HG02885 (cell line): ENCODE measurements at regions not wholly inside any gene's neighbourhood (a gene's known extent, or its start where the extent isn't known, plus 50 kb on each side); places are given as distances from the start of the nearest gene placed in this dataset.
"Not testable (repeated sequence)": the region's sequence is repeated elsewhere in the genome, so short reads cannot be mapped to it uniquely, and the experiment has no call there.

Source experiments
- ATAC-seq: cut with Tn5 transposase; IDR thresholded peaks from one replicate; pipeline ENCODE4 v1.9.1; 2021; ENCODE audit warnings: mild to moderate bottlenecking; ENCODE audit not compliant: unreplicated experiment, poor library complexity

DNA sequence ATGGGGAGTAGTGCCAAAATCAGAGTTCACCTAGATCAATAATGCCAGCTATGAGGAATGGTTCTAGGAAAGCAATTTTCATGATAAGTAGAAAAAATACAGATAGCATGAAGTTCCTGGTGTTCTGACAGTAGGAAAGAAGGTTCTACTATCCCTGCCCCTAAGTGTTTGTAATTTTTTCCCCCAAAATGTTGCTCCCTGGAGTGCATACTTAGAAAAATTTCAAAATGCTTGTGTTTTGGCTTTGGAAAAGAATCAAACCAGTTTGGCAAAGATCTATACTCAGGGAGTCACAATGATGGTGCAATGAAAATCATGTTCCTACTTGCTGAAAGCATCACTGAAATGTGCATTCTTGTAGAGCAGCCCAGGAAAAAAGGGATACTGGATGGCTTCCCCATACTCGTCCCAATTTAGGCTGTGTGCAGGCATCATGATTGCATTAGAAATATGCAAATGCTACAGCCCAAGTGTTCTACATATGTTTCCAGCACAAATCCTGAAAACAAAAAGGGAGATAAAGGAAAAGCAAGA is 74.7 kb downstream of the LPAR4 start:
- no peak for ATAC-seq

DNA sequence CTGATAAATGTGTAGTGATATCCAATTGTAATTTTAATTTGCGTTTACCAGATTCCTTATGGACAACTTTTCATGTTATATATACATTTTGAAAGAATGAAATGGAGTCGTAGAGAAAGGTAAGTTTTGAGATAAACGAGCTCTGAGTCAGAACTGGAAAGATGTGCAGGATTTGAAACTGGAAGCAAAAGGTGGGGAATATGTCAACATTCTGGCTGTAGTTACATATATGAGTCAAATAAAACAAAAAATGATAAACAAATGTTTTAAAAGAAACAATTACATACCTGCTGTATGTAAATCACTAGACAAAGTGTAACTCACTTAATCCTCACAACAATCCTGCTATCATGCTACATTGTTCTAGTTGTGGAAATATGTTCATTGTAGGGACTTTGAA is 84.0 kb downstream of the LPAR4 start:
- no peak for ATAC-seq

DNA sequence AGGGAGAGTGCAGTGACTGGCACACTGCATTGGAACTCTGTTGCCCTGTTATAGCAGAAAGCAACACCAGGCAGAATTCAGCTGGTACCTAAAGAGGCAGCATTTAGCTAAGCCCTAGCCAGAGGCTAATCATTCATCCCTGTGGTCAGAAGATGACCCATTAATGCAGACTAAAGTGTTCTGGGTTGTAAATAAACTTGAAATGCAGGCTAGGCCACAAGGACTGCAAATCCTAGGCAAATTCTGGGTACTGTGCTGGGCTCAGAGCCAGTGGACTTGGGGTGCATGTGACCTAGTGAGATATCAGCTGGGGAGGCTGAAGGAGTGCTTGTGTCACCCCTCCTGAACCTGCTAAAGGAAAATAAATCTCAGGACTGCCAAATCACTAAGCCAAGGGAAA is 91.2 kb downstream of the LPAR4 start:
- no peak for ATAC-seq

DNA sequence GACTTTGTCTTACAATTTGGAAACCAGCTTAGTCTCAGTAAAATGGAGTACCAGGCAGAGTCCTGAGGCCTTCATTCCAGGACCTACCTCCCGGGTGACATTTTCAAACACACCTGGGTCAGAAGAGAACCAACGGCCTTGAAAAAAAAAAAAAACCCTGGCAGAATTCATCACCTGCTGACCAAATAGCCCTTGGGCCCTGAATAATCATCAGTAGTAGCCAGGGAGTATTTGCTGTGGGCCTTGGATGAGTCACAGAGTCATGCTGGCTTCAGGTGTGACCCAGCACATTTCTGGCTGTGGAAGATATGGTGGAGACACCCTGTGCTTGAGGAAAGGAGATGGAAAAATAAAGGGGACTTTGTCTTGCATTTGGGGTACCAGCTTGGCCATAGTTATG is 92.2 kb downstream of the LPAR4 start:
- ATAC-seq = no peak

DNA sequence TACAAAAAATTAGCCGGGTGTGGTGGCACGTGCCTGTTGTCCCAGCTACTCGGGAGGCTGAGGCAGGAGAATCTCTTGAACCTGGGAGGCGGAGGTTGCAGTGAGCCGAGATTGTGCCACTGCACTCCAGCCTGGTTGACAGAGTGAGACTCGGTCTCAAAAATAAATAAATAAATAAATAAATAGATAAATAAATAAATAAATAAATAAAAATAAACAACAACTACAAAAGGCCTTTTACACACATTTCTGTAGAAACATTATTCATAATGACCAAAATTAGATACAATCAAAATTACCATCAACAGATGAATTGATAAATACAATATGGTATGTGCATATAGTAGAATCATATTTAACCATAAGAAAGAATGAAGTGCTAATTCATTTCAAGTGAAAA is 96.7 kb downstream of the LPAR4 start:
- not testable (repeated sequence) for ATAC-seq

DNA sequence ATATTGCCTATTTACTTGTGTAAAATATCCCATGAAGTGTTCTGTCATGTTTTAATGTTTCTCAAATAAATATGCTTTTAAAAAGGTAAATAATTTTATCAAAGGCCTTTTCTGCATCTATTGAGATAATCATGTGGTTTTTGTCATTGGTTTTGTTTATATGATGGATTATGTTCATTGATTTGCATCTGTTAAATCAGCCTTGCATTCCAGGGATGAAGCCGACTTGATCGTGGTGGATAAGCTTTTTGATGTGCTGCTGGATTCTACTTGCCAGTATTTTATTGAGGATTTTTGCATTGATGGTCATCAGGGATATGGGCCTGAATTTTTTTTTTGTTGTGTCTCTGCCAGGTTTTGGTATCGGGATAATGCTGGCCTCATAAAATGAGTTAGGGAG is 63.9 kb upstream of the P2RY10 start:
- ATAC-seq = not testable (repeated sequence)

DNA sequence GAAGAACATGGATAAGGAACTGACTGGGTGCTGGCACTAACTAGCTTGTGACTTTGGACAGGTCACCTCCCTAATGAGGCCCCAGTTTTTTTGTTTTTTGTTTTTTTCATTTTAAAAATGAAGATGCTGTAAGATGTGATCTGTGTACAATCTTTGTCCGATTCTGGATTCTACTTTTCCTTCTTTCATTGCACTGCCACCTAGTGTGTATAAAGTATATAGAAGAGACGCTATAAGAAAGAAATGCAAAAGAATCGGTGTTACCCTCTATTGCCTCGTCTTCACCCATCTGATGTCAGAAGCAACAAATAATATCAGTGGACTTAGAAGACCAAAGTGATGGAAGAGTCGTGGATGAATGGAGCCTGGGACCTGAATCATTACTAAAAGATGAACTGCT is 58.6 kb upstream of the P2RY10 start:
- ATAC-seq = peak; percentile 49
